ENCODE measurements at regions not wholly inside any gene's neighbourhood (a gene's known extent, or its start where the extent isn't known, plus 50 kb on each side); places are given as distances from the start of the nearest gene placed in this dataset.
"Not testable (repeated sequence)": the region's sequence is repeated elsewhere in the genome, so short reads cannot be mapped to it uniquely, and the experiment has no call there.

GRCh38 chr3:177852001-177852807 is 654.9 kb upstream of the TBL1XR1 start:
- H3K27me3 ChIP-seq (replicated peaks; ENCODE audit: control insufficient read depth, insufficient read depth, low read length, poor library complexity, severe bottlenecking) = no peaks in the 10 kb centered on the region
- H3K4me1 ChIP-seq (ENCODE audit: control insufficient read depth, insufficient read depth, low read length, poor library complexity, severe bottlenecking) = no peaks in the 10 kb centered on the region
- no peak overlapping the region for H3K27ac ChIP-seq (ENCODE audit: insufficient read depth, low read length, poor library complexity, severe bottlenecking)
- no peaks in the 10 kb centered on the region for H3K36me3 ChIP-seq (ENCODE audit: control insufficient read depth, insufficient read depth, low read length)
- no peak for DNase-seq
- no peaks in the 10 kb centered on the region for H3K9me3 ChIP-seq (ENCODE audit: control insufficient read depth, low read length)
- H3K4me3 ChIP-seq (ENCODE audit: insufficient read depth, low read depth, low read length, poor library complexity, severe bottlenecking) = no peak overlapping the region

GRCh38 chr3:177855021-177855420 is 657.7 kb upstream of the TBL1XR1 start:
- no peaks in the 10 kb centered on the region for H3K27me3 ChIP-seq (replicated peaks; ENCODE audit: control insufficient read depth, insufficient read depth, low read length, poor library complexity, severe bottlenecking)
- H3K4me1 ChIP-seq (ENCODE audit: control insufficient read depth, insufficient read depth, low read length, poor library complexity, severe bottlenecking) = no peaks in the 10 kb centered on the region
- no peak for DNase-seq
- H3K4me3 ChIP-seq (ENCODE audit: insufficient read depth, low read depth, low read length, poor library complexity, severe bottlenecking) = no peak overlapping the region
- no peak overlapping the region for H3K27ac ChIP-seq (ENCODE audit: insufficient read depth, low read length, poor library complexity, severe bottlenecking)
- no peaks in the 10 kb centered on the region for H3K36me3 ChIP-seq (ENCODE audit: control insufficient read depth, insufficient read depth, low read length)
- no peaks in the 10 kb centered on the region for H3K9me3 ChIP-seq (ENCODE audit: control insufficient read depth, low read length)

- no peaks in the 10 kb centered on the region for H3K9me3 ChIP-seq (ENCODE audit: control insufficient read depth, low read length)
- no peak overlapping the region for H3K4me3 ChIP-seq (ENCODE audit: insufficient read depth, low read depth, low read length, poor library complexity, severe bottlenecking)
- no peak for DNase-seq
- no peaks in the 10 kb centered on the region for H3K4me1 ChIP-seq (ENCODE audit: control insufficient read depth, insufficient read depth, low read length, poor library complexity, severe bottlenecking)
- no peaks in the 10 kb centered on the region for H3K27me3 ChIP-seq (replicated peaks; ENCODE audit: control insufficient read depth, insufficient read depth, low read length, poor library complexity, severe bottlenecking)
- no peak overlapping the region for H3K27ac ChIP-seq (ENCODE audit: insufficient read depth, low read length, poor library complexity, severe bottlenecking)
- H3K36me3 ChIP-seq (ENCODE audit: control insufficient read depth, insufficient read depth, low read length) = no peaks in the 10 kb centered on the region
Measured at GRCh38 chr3:177860184-177860583, 662.9 kb upstream of the TBL1XR1 start.

GRCh38 chr3:177862962-177863491 is 665.7 kb upstream of the TBL1XR1 start:
- H3K9me3 ChIP-seq (ENCODE audit: control insufficient read depth, low read length) = no peaks in the 10 kb centered on the region
- no peaks in the 10 kb centered on the region for H3K36me3 ChIP-seq (ENCODE audit: control insufficient read depth, insufficient read depth, low read length)
- no peak overlapping the region for H3K4me3 ChIP-seq (ENCODE audit: insufficient read depth, low read depth, low read length, poor library complexity, severe bottlenecking)
- no peaks in the 10 kb centered on the region for H3K4me1 ChIP-seq (ENCODE audit: control insufficient read depth, insufficient read depth, low read length, poor library complexity, severe bottlenecking)
- no peak overlapping the region for H3K27ac ChIP-seq (ENCODE audit: insufficient read depth, low read length, poor library complexity, severe bottlenecking)
- H3K27me3 ChIP-seq (replicated peaks; ENCODE audit: control insufficient read depth, insufficient read depth, low read length, poor library complexity, severe bottlenecking) = no peaks in the 10 kb centered on the region
- no peak for DNase-seq

GRCh38 chr3:177871267-177871666 is 665.0 kb upstream of the KCNMB2 start:
- H3K4me1 ChIP-seq (ENCODE audit: control insufficient read depth, insufficient read depth, low read length, poor library complexity, severe bottlenecking); H3K4me3 ChIP-seq (ENCODE audit: insufficient read depth, low read depth, low read length, poor library complexity, severe bottlenecking); H3K27ac ChIP-seq (ENCODE audit: insufficient read depth, low read length, poor library complexity, severe bottlenecking); H3K27me3 ChIP-seq (replicated peaks; ENCODE audit: control insufficient read depth, insufficient read depth, low read length, poor library complexity, severe bottlenecking); H3K36me3 ChIP-seq (ENCODE audit: control insufficient read depth, insufficient read depth, low read length); H3K9me3 ChIP-seq (ENCODE audit: control insufficient read depth, low read length); DNase-seq: not testable (repeated sequence)

GRCh38 chr3:177878192-177878591 is 658.0 kb upstream of the KCNMB2 start:
- Histone ChIP-seq H3K4me3 (ENCODE audit: insufficient read depth, low read depth, low read length, poor library complexity, severe bottlenecking) (no peak overlapping the region), H3K27ac (ENCODE audit: insufficient read depth, low read length, poor library complexity, severe bottlenecking) (no peak overlapping the region)
- no peak for DNase-seq

GRCh38 chr3:177878957-177879356 is 657.3 kb upstream of the KCNMB2 start:
- Histone ChIP-seq H3K36me3 (ENCODE audit: control insufficient read depth, insufficient read depth, low read length) (no peaks in the 10 kb centered on the region), H3K27me3 (replicated peaks; ENCODE audit: control insufficient read depth, insufficient read depth, low read length, poor library complexity, severe bottlenecking) (no peaks in the 10 kb centered on the region), H3K4me1 (ENCODE audit: control insufficient read depth, insufficient read depth, low read length, poor library complexity, severe bottlenecking) (no peaks in the 10 kb centered on the region), H3K27ac (ENCODE audit: insufficient read depth, low read length, poor library complexity, severe bottlenecking) (no peak overlapping the region), H3K9me3 (ENCODE audit: control insufficient read depth, low read length) (no peaks in the 10 kb centered on the region), H3K4me3 (ENCODE audit: insufficient read depth, low read depth, low read length, poor library complexity, severe bottlenecking) (no peak overlapping the region)
- no peak for DNase-seq

More at GRCh38 chr3:177878192-177878591, 658.0 kb upstream of the KCNMB2 start:
- no peaks in the 10 kb centered on the region for H3K4me1 ChIP-seq (ENCODE audit: control insufficient read depth, insufficient read depth, low read length, poor library complexity, severe bottlenecking)
- no peaks in the 10 kb centered on the region for H3K36me3 ChIP-seq (ENCODE audit: control insufficient read depth, insufficient read depth, low read length)
- no peaks in the 10 kb centered on the region for H3K27me3 ChIP-seq (replicated peaks; ENCODE audit: control insufficient read depth, insufficient read depth, low read length, poor library complexity, severe bottlenecking)
- no peaks in the 10 kb centered on the region for H3K9me3 ChIP-seq (ENCODE audit: control insufficient read depth, low read length)

- Histone ChIP-seq H3K9me3 (ENCODE audit: control insufficient read depth, low read length) (no peaks in the 10 kb centered on the region), H3K27ac (ENCODE audit: insufficient read depth, low read length, poor library complexity, severe bottlenecking) (no peak overlapping the region), H3K4me3 (ENCODE audit: insufficient read depth, low read depth, low read length, poor library complexity, severe bottlenecking) (no peak overlapping the region), H3K4me1 (ENCODE audit: control insufficient read depth, insufficient read depth, low read length, poor library complexity, severe bottlenecking) (no peaks in the 10 kb centered on the region), H3K27me3 (replicated peaks; ENCODE audit: control insufficient read depth, insufficient read depth, low read length, poor library complexity, severe bottlenecking) (no peaks in the 10 kb centered on the region), H3K36me3 (ENCODE audit: control insufficient read depth, insufficient read depth, low read length) (no peaks in the 10 kb centered on the region)
- no peak for DNase-seq
Measured at GRCh38 chr3:177881351-177881750, 654.9 kb upstream of the KCNMB2 start.

- Histone ChIP-seq H3K27me3 (replicated peaks; ENCODE audit: control insufficient read depth, insufficient read depth, low read length, poor library complexity, severe bottlenecking) (no peaks in the 10 kb centered on the region), H3K9me3 (ENCODE audit: control insufficient read depth, low read length) (no peaks in the 10 kb centered on the region), H3K27ac (ENCODE audit: insufficient read depth, low read length, poor library complexity, severe bottlenecking) (no peak overlapping the region), H3K4me1 (ENCODE audit: control insufficient read depth, insufficient read depth, low read length, poor library complexity, severe bottlenecking) (no peaks in the 10 kb centered on the region), H3K4me3 (ENCODE audit: insufficient read depth, low read depth, low read length, poor library complexity, severe bottlenecking) (no peak overlapping the region), H3K36me3 (ENCODE audit: control insufficient read depth, insufficient read depth, low read length) (no peaks in the 10 kb centered on the region)
- no peak for DNase-seq
Measured at GRCh38 chr3:177882124-177882648, 654.0 kb upstream of the KCNMB2 start.

GRCh38 chr3:177883091-177883490 is 653.1 kb upstream of the KCNMB2 start:
- Histone ChIP-seq H3K4me1 (ENCODE audit: control insufficient read depth, insufficient read depth, low read length, poor library complexity, severe bottlenecking) (no peaks in the 10 kb centered on the region), H3K27ac (ENCODE audit: insufficient read depth, low read length, poor library complexity, severe bottlenecking) (no peak overlapping the region), H3K9me3 (ENCODE audit: control insufficient read depth, low read length) (no peaks in the 10 kb centered on the region), H3K36me3 (ENCODE audit: control insufficient read depth, insufficient read depth, low read length) (no peaks in the 10 kb centered on the region), H3K4me3 (ENCODE audit: insufficient read depth, low read depth, low read length, poor library complexity, severe bottlenecking) (no peak overlapping the region), H3K27me3 (replicated peaks; ENCODE audit: control insufficient read depth, insufficient read depth, low read length, poor library complexity, severe bottlenecking) (no peaks in the 10 kb centered on the region)
- DNase-seq = no peak
